HEK293 (cell line): ENCODE measurements at regions not wholly inside any gene's neighbourhood (a gene's known extent, or its start where the extent isn't known, plus 50 kb on each side); places are given as distances from the start of the nearest gene placed in this dataset.

Experiments
- GLIS1 ChIP-seq: fragments of 450-650 bp; formaldehyde crosslinking; IDR thresholded peaks from 2 replicates; pipeline ENCODE4 v1.5.1; 2016; ENCODE audit warnings: missing biosample characterization, missing genetic modification characterization
- YY1 ChIP-seq: fragments of 450-650 bp; formaldehyde crosslinking; IDR thresholded peaks from 2 replicates; pipeline ENCODE4 v1.5.1; 2018; ENCODE audit warnings: missing biosample characterization, missing genetic modification characterization
- ZBTB7A ChIP-seq: fragments of 450-650 bp; formaldehyde crosslinking; IDR thresholded peaks from 2 replicates; pipeline ENCODE4 v1.5.1; 2016; ENCODE audit warnings: low read depth, missing biosample characterization, missing genetic modification characterization
- ZNF837 ChIP-seq: fragments of 450-650 bp; formaldehyde crosslinking; IDR thresholded peaks from 2 replicates; pipeline ENCODE4 v1.5.1; 2016; ENCODE audit warnings: missing biosample characterization, missing genetic modification characterization
- TF ChIP-seq, protein P1 (sequence below): fragments of 450-650 bp; formaldehyde crosslinking; IDR thresholded peaks from 2 replicates; pipeline ENCODE4 v1.5.1; 2016; ENCODE audit warnings: missing biosample characterization, missing genetic modification characterization
- TF ChIP-seq, protein P2 (sequence below): fragments of 450-650 bp; formaldehyde crosslinking; IDR thresholded peaks from 2 replicates; pipeline ENCODE4 v1.5.1; 2016; ENCODE audit warnings: missing biosample characterization, missing genetic modification characterization

GRCh38 chr12:32983968-32984367 lies 87.4 kb upstream of the PKP2 start:
- TF ChIP-seq, protein P1, sequence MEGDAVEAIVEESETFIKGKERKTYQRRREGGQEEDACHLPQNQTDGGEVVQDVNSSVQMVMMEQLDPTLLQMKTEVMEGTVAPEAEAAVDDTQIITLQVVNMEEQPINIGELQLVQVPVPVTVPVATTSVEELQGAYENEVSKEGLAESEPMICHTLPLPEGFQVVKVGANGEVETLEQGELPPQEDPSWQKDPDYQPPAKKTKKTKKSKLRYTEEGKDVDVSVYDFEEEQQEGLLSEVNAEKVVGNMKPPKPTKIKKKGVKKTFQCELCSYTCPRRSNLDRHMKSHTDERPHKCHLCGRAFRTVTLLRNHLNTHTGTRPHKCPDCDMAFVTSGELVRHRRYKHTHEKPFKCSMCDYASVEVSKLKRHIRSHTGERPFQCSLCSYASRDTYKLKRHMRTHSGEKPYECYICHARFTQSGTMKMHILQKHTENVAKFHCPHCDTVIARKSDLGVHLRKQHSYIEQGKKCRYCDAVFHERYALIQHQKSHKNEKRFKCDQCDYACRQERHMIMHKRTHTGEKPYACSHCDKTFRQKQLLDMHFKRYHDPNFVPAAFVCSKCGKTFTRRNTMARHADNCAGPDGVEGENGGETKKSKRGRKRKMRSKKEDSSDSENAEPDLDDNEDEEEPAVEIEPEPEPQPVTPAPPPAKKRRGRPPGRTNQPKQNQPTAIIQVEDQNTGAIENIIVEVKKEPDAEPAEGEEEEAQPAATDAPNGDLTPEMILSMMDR: no peak
- no peak for TF ChIP-seq YY1 (tag by site-specific recombination)
- TF ChIP-seq, protein P2, sequence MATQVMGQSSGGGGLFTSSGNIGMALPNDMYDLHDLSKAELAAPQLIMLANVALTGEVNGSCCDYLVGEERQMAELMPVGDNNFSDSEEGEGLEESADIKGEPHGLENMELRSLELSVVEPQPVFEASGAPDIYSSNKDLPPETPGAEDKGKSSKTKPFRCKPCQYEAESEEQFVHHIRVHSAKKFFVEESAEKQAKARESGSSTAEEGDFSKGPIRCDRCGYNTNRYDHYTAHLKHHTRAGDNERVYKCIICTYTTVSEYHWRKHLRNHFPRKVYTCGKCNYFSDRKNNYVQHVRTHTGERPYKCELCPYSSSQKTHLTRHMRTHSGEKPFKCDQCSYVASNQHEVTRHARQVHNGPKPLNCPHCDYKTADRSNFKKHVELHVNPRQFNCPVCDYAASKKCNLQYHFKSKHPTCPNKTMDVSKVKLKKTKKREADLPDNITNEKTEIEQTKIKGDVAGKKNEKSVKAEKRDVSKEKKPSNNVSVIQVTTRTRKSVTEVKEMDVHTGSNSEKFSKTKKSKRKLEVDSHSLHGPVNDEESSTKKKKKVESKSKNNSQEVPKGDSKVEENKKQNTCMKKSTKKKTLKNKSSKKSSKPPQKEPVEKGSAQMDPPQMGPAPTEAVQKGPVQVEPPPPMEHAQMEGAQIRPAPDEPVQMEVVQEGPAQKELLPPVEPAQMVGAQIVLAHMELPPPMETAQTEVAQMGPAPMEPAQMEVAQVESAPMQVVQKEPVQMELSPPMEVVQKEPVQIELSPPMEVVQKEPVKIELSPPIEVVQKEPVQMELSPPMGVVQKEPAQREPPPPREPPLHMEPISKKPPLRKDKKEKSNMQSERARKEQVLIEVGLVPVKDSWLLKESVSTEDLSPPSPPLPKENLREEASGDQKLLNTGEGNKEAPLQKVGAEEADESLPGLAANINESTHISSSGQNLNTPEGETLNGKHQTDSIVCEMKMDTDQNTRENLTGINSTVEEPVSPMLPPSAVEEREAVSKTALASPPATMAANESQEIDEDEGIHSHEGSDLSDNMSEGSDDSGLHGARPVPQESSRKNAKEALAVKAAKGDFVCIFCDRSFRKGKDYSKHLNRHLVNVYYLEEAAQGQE (tag by site-specific recombination): no peak
- TF ChIP-seq ZNF837 (tag by site-specific recombination): no peak
- TF ChIP-seq ZBTB7A (tag by site-specific recombination): no peak
- TF ChIP-seq GLIS1: no peak
